ENCODE measurements at regions not wholly inside any gene's neighbourhood (a gene's known extent, or its start where the extent isn't known, plus 50 kb on each side); places are given as distances from the start of the nearest gene placed in this dataset.

DNA sequence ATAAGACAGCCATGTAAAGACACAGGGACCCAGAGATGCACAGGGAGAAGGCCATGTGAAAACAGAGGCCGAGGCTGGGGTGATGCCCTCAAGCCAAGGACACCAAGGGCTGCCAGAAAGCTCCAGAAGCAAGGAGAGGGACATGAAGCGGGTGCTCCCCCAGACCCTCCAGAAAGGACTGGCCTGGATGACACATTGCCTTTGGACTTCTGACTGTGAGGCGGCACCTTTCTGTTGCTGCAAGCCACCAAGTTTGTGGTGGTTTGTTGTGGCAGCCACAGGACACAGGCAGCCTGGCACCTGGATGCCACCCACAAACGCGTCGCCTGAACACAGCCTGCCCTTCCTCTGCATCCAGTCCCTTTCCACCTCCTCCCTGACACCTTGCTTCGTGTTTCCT is 67.1 kb downstream of the RHOB start:
- TF ChIP-seq, protein P1, sequence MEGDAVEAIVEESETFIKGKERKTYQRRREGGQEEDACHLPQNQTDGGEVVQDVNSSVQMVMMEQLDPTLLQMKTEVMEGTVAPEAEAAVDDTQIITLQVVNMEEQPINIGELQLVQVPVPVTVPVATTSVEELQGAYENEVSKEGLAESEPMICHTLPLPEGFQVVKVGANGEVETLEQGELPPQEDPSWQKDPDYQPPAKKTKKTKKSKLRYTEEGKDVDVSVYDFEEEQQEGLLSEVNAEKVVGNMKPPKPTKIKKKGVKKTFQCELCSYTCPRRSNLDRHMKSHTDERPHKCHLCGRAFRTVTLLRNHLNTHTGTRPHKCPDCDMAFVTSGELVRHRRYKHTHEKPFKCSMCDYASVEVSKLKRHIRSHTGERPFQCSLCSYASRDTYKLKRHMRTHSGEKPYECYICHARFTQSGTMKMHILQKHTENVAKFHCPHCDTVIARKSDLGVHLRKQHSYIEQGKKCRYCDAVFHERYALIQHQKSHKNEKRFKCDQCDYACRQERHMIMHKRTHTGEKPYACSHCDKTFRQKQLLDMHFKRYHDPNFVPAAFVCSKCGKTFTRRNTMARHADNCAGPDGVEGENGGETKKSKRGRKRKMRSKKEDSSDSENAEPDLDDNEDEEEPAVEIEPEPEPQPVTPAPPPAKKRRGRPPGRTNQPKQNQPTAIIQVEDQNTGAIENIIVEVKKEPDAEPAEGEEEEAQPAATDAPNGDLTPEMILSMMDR (IDR thresholded peaks at IDR 0.05), result no peak
- no peak for TF ChIP-seq POLR2A (IDR thresholded peaks at IDR 0.05)
- DNase-seq, result no peak
- H3K9me3 ChIP-seq, result no peaks in the 10 kb centered on the region
- intact Hi-C loops (cut with DNase I), result no loop called here
- H3K27me3 ChIP-seq, result no peaks in the 10 kb centered on the region
- H3K4me1 ChIP-seq, result peaks cover 7 to 29% of the 10 kb centered on the region in 2 donors
- H3K27ac ChIP-seq, result no peak overlapping the region
- 95 to 98% methylated on average over 5 to 7 of the region's 7 CpGs for WGBS, 2 donors
- H3K36me3 ChIP-seq, result no peaks in the 10 kb centered on the region
- no peak overlapping the region for H3K4me3 ChIP-seq (replicated peaks in 1 of 3)

DNA sequence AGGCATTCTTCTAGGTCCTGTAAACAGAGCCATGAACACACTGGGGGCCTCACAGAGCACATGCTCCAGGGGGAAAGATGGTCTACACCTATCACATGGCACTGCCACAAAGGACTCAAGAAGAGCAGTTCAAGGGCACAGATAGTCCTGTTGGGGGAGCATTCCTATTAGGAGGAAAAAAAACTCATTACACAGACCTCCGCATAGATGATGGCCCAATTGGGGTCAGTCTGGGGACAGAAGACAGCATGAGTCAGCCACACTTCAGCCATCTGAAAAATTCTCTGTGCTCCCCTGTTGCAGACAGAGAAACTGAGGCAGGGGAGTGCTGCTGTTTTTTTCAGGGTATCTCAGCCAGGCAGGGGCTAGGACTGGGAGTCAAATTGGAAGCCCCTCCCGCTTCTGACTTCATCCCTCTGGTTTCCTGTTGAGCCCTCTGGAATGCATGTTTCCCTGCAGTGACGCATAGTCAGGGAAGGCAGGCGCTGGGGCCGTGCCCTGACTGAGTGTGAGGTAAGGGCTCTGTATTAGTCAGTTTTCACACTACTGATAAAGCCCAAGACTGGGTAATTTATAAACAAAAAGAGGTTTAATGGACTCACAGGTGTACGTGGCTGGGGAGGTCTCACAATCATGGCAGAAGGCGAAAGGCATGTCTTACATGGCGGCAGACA is 67.9 kb downstream of the RHOB start:
- WGBS, 2 donors, result 90 to 92% methylated on average over 8 of the region's 8 CpGs
- TF ChIP-seq, protein P1 (IDR thresholded peaks at IDR 0.05), result no peak
- no peaks in the 10 kb centered on the region for H3K36me3 ChIP-seq
- H3K27ac ChIP-seq, result no peak overlapping the region
- no peak for DNase-seq
- H3K27me3 ChIP-seq, result no peaks in the 10 kb centered on the region
- no peak overlapping the region for H3K4me3 ChIP-seq (replicated peaks in 1 of 3)
- H3K4me1 ChIP-seq, result peaks cover 7 to 26% of the 10 kb centered on the region in 2 donors
- intact Hi-C loops (cut with DNase I), result no loop called here
- no peaks in the 10 kb centered on the region for H3K9me3 ChIP-seq

DNA sequence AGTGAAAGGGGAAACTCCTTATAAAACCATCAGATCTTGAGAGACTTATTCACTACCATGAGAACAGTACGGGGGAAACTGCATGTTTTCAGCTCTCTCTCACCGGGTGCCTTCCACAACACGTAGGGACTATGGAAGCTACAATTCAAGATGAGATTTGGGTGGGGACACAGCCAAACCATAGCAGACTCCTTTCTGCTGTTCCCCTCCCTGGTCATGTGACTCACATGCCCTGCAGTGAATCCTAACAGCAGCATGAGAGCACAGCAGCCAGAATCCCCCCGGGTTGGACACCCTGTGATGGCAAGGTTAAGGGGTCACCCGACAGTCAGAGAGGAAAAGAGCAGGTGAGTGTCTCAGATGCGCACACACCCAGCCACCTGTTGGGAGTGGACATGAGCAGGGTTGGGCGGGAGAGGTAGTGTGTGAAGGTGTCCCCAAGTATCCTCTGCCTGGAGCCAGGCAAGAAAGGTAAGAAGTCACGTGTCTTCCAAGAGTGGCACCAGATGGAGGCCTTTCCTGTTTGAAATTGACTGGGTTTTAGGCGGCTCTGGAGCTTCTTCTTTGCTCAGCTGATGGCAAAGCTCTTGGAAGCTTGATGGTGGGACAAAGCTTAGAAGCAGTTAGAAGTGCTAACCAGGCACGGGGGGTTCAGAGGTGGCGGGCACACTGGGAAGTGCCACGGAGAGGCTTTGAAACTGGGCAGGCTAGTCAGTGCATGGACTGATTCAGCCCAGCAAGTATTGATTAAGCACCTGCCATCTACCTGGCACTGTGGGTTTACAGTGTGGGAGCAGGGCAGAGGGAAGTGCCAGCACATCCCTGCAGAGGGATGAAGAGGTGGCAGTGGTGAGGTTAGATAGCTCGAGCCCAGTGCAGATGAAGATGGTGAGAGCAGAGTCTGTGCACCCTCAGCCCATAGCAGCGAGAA is 68.7 kb downstream of the RHOB start:
- no peak for DNase-seq
- Histone ChIP-seq H3K27ac (peak overlapping the region in 1 of 3 donors; percentile 80), H3K9me3 (no peaks in the 10 kb centered on the region), H3K4me1 (peaks cover 7 to 21% of the 10 kb centered on the region in 2 donors), H3K27me3 (no peaks in the 10 kb centered on the region), H3K36me3 (no peaks in the 10 kb centered on the region), H3K4me3 (replicated peaks in 1 of 3) (no peak overlapping the region)
- intact Hi-C loops (cut with DNase I), result no loop called here
- no peak for TF ChIP-seq POLR2A (IDR thresholded peaks at IDR 0.05)
- TF ChIP-seq, protein P1 (IDR thresholded peaks at IDR 0.05), result no peak
- WGBS, 2 donors, result 94 to 96% methylated on average over 14 of the region's 14 CpGs

DNA sequence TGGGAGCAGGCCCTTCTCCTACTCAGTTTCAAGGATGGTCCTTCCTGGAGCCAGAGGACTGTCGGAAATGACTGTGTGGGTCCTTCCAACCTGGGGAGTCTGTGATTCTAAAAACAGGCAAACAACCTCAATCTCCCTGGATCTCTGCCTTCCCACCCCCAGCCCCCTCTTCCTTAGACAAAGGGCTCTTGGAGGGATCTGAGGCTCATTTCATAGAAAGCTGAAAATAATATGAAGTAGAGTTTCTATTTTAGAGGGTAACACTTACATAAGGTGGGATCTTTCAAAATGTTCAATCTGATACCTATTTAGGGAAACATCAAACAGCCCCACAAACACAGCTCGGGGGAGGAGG is 69.4 kb downstream of the RHOB start:
- intact Hi-C loops (cut with DNase I), result no loop called here
- peak overlapping the region; percentile 52 to 80 (median 72) for H3K27ac ChIP-seq

More for the DNA sequence above, 69.4 kb downstream of the RHOB start:
- Histone ChIP-seq H3K27me3 (no peaks in the 10 kb centered on the region), H3K9me3 (no peaks in the 10 kb centered on the region), H3K36me3 (no peaks in the 10 kb centered on the region), H3K4me3 (replicated peaks in 1 of 3) (no peak overlapping the region), H3K4me1 (peaks cover 7 to 21% of the 10 kb centered on the region in 2 donors)
- TF ChIP-seq, protein P1 (IDR thresholded peaks at IDR 0.05), result no peak
- no peak for TF ChIP-seq POLR2A (IDR thresholded peaks at IDR 0.05)
- no peak for DNase-seq
- whole genome bisulfite sequencing, 2 donors, result 80 to 83% methylated on average over 2 of the region's 2 CpGs

Data from thyroid gland (tissue), 4 donors.